ENCODE measurements at regions not wholly inside any gene's neighbourhood (a gene's known extent, or its start where the extent isn't known, plus 50 kb on each side); places are given as distances from the start of the nearest gene placed in this dataset.

- H3K4me3 Mint-ChIP-seq = no peak overlapping the region
Observed at GRCh38 chr21:15219894-15220293, 155.1 kb upstream of the NRIP1 start.

More at GRCh38 chr21:15219894-15220293, 155.1 kb upstream of the NRIP1 start:
- no peak for TF ChIP-seq CTCF (conservative IDR thresholded peaks at IDR 0.05)
- no peak overlapping the region for H3K9ac ChIP-seq (ENCODE audit: extremely low read depth, insufficient read length, low read length)
- Mint-ChIP-seq H3K27me3 (ENCODE audit: low read depth) (peaks cover 39% of the 10 kb centered on the region), H3K36me3 (ENCODE audit: insufficient read depth in 1 of 3, low read depth in 3 of 3) (no peaks in the 10 kb centered on the region), H3K27ac (no peak overlapping the region), H3K9me3 (no peaks in the 10 kb centered on the region), H3K4me1 (peaks cover 24 to 34% of the 10 kb centered on the region in 2 experiments)
- H2BK20ac ChIP-seq (ENCODE audit: low read depth, low read length, poor library complexity, severe bottlenecking) = no peak overlapping the region
- no peak overlapping the region for H3K4ac ChIP-seq (ENCODE audit: low read depth, low read length)
- no peaks in the 10 kb centered on the region for H3K79me1 ChIP-seq (ENCODE audit: insufficient read depth, low read depth, low read length, poor library complexity, severe bottlenecking)
- no peak overlapping the region for H3K18ac ChIP-seq (ENCODE audit: insufficient read length, low read depth, low read length)
- H2AFZ ChIP-seq (ENCODE audit: low read length) = no peak overlapping the region
- no peaks in the 10 kb centered on the region for H3K23me2 ChIP-seq (ENCODE audit: insufficient read length, low read depth, low read length, poor library complexity, severe bottlenecking)
- no peak for DNase-seq
- H4K8ac ChIP-seq (replicated peaks; ENCODE audit: insufficient read length, low read depth, low read length) = no peak overlapping the region
- no peak overlapping the region for H4K91ac ChIP-seq (ENCODE audit: insufficient read length, low read depth, low read length)
- H4K5ac ChIP-seq (ENCODE audit: insufficient read length, low read depth, low read length) = no peak overlapping the region
- H2BK120ac ChIP-seq (ENCODE audit: low read depth, low read length, poor library complexity, severe bottlenecking) = no peak overlapping the region
- H3K4me1 ChIP-seq (ENCODE audit: insufficient read depth, low read length) = no peaks in the 10 kb centered on the region
- H3K23ac ChIP-seq (ENCODE audit: insufficient read length, low read depth, low read length) = no peak overlapping the region
- H3K79me2 ChIP-seq (ENCODE audit: insufficient read depth, low read length) = no peaks in the 10 kb centered on the region
- peaks cover 12% of the 10 kb centered on the region; the same call in 1 of the 2 replicates for H3K27me3 ChIP-seq (ENCODE audit: insufficient read depth, low read length)
- H3K27ac ChIP-seq (ENCODE audit: insufficient read length, low read depth, low read length) = no peak overlapping the region
- H2BK15ac ChIP-seq (ENCODE audit: low read depth, low read length) = no peak overlapping the region
- H4K20me1 ChIP-seq (ENCODE audit: control insufficient read depth, insufficient read depth, insufficient read length) = no peaks in the 10 kb centered on the region
- no peak overlapping the region for H3K4me2 ChIP-seq (ENCODE audit: insufficient read depth, insufficient read length, low read length)
- H3K14ac ChIP-seq (ENCODE audit: insufficient read depth, low read length) = no peak overlapping the region
- H2BK5ac ChIP-seq (ENCODE audit: insufficient read length, low read length) = no peak overlapping the region
- H3K9me3 ChIP-seq (ENCODE audit: control insufficient read depth, low read depth, low read length) = no peaks in the 10 kb centered on the region
- no peak overlapping the region for H2BK12ac ChIP-seq (ENCODE audit: insufficient read length, low read depth, low read length)
- no CpG with 5 or more reads among the region's 6 CpGs for WGBS (ENCODE audit: extremely low coverage, insufficient read length, low lambda C conversion rate)
- H3K56ac ChIP-seq (ENCODE audit: insufficient read length, low read depth, low read length) = no peak overlapping the region
- no peak overlapping the region for H3T11ph ChIP-seq (ENCODE audit: low read length)
- H2AK5ac ChIP-seq (ENCODE audit: insufficient read length, low read length) = no peak overlapping the region
